ENCODE measurements at regions not wholly inside any gene's neighbourhood (a gene's known extent, or its start where the extent isn't known, plus 50 kb on each side); places are given as distances from the start of the nearest gene placed in this dataset.

GRCh38 chr2:104664672-104665071 is 189.2 kb upstream of the POU3F3 start:
- no peak for TF ChIP-seq ZNF585B (tag by site-specific recombination; IDR thresholded peaks at IDR 0.05)
- TF ChIP-seq CTCF (tag by site-specific recombination; IDR thresholded peaks at IDR 0.05) = no peak
- no peak for TF ChIP-seq REPIN1 (tag by site-specific recombination; IDR thresholded peaks at IDR 0.05; ENCODE audit: low read depth)
- no peak for TF ChIP-seq ZNF776 (tag by site-specific recombination; IDR thresholded peaks at IDR 0.05; ENCODE audit: borderline replicate concordance)
- no peak for TF ChIP-seq ZNF114 (tag by site-specific recombination; IDR thresholded peaks at IDR 0.05)
- no peak for TF ChIP-seq ZNF280D (tag by site-specific recombination; IDR thresholded peaks at IDR 0.05)
- TF ChIP-seq ZNF76 (tag by site-specific recombination; IDR thresholded peaks at IDR 0.05; ENCODE audit: borderline replicate concordance, low read depth) = no peak
- TF ChIP-seq ZNF366 (tag by site-specific recombination; conservative IDR thresholded peaks at IDR 0.05) = no peak
- TF ChIP-seq ZNF600 (tag by site-specific recombination; IDR thresholded peaks at IDR 0.05) = no peak
- TF ChIP-seq ZNF2 (tag by site-specific recombination; IDR thresholded peaks at IDR 0.05) = no peak
- no peak for TF ChIP-seq ZNF670 (tag by site-specific recombination; IDR thresholded peaks at IDR 0.05; ENCODE audit: low read depth)
- TF ChIP-seq ZSCAN5A (tag by site-specific recombination; IDR thresholded peaks at IDR 0.05) = no peak
- TF ChIP-seq KLF9 (tag by site-specific recombination; IDR thresholded peaks at IDR 0.05; ENCODE audit: low read depth) = no peak
